Gastroesophageal sphincter (tissue), 4 donors: ENCODE measurements at regions not wholly inside any gene's neighbourhood (a gene's known extent, or its start where the extent isn't known, plus 50 kb on each side); places are given as distances from the start of the nearest gene placed in this dataset.
"Not testable (repeated sequence)": the region's sequence is repeated elsewhere in the genome, so short reads cannot be mapped to it uniquely, and the experiment has no call there.

Experiments
- ATAC-seq: fragments of 150-250 bp; one replicate; pipeline ENCODE4 v1.9.1; 2016; ENCODE audit warnings: mild to moderate bottlenecking, moderate library complexity
- H3K27ac ChIP-seq, 4 donors: fragments of 200-600 bp; sonication (generic) in 3 of 4; 1 replicate in 3 of 4; 2 replicates in 1 of 4; pipeline ENCODE4 v1.5.1; 2016 to 2019
- H3K27me3 ChIP-seq: fragments of 200-600 bp; sonication (generic); one replicate; pipeline ENCODE4 v1.5.1; 2019
- H3K36me3 ChIP-seq, 2 donors: fragments of 200-600 bp; sonication (generic); one replicate each; pipeline ENCODE4 v1.5.1; 2019; ENCODE audit warnings: control low read depth in 1 of 2
- H3K4me1 ChIP-seq, 3 donors: fragments of 200-600 bp; sonication (generic); 1 replicate in 2 of 3; 2 replicates in 1 of 3; pipeline ENCODE4 v1.5.1; 2016 to 2019; ENCODE audit warnings: control low read depth in 2 of 3
- H3K4me3 ChIP-seq, 2 donors: fragments of 200-600 bp; sonication (generic); one replicate each; pipeline ENCODE4 v1.5.1; 2019; ENCODE audit warnings: mild to moderate bottlenecking in 1 of 2, moderate library complexity in 1 of 2
- H3K9me3 ChIP-seq, 3 donors: fragments of 200-600 bp; sonication (generic); one replicate each; pipeline ENCODE4 v1.5.1; 2017 to 2019; ENCODE audit warnings: control low read depth in 2 of 3
- CTCF ChIP-seq, 4 experiments: fragments of 200-600 bp in 2 of 4; fragments of 450-650 bp in 2 of 4; sonication (generic) in 1 of 4; IDR thresholded peaks; one replicate each; pipeline ENCODE4 v1.5.1; 2017 to 2019; ENCODE audit warnings: antibody characterized with exemption in 4 of 4, mild to moderate bottlenecking in 2 of 4, moderate library complexity in 2 of 4
- EP300 ChIP-seq: sonication (generic); formaldehyde crosslinking; IDR thresholded peaks from one replicate; pipeline ENCODE4 v1.6.1; 2017; ENCODE audit warnings: antibody characterized with exemption, mild to moderate bottlenecking
- POLR2A ChIP-seq, 2 donors: fragments of 450-650 bp; IDR thresholded peaks; one replicate each; pipeline ENCODE4 v1.6.1; 2017; ENCODE audit warnings: antibody characterized with exemption in 2 of 2, mild to moderate bottlenecking in 2 of 2, moderate library complexity in 1 of 2
- POLR2AphosphoS5 ChIP-seq: sonication (generic); formaldehyde crosslinking; IDR thresholded peaks from one replicate; pipeline ENCODE4 v1.6.1; 2017; ENCODE audit warnings: antibody characterized with exemption
- whole genome bisulfite sequencing, 2 donors: methylation state at CpG; one replicate each; pipeline ENCODE4 v1.1.5; 2018; ENCODE audit warnings: low coverage in 1 of 2; 5-methylcytosine and 5-hydroxymethylcytosine counted together

GRCh38 chr4:178003098-178003657 lies 560.9 kb upstream of the AGA start:
- WGBS, 2 donors: 80 to 81% methylated on average over 5 of the region's 5 CpGs
- no peak overlapping the region for H3K27ac ChIP-seq
- no peaks in the 10 kb centered on the region for H3K4me1 ChIP-seq
- no peaks in the 10 kb centered on the region for H3K27me3 ChIP-seq
- no peak for ATAC-seq
- no peaks in the 10 kb centered on the region for H3K36me3 ChIP-seq
- peaks cover 0 to 11% (median 0%) of the 10 kb centered on the region in 3 donors for H3K9me3 ChIP-seq
- TF ChIP-seq POLR2A (IDR thresholded peaks at IDR 0.05): no peak
- TF ChIP-seq EP300: no peak
- no peak for TF ChIP-seq POLR2AphosphoS5
- no peak for TF ChIP-seq CTCF (IDR thresholded peaks at IDR 0.05)
- no peak overlapping the region for H3K4me3 ChIP-seq

GRCh38 chr4:178010596-178010995 lies 568.4 kb upstream of the AGA start:
- Histone ChIP-seq H3K9me3 (peaks cover 0 to 11% (median 0%) of the 10 kb centered on the region in 3 donors), H3K4me3 (no peak overlapping the region), H3K4me1 (no peaks in the 10 kb centered on the region), H3K27ac (no peak overlapping the region), H3K27me3 (no peaks in the 10 kb centered on the region), H3K36me3 (no peaks in the 10 kb centered on the region)
- ATAC-seq: no peak
- no peak for TF ChIP-seq POLR2A (IDR thresholded peaks at IDR 0.05)
- TF ChIP-seq POLR2AphosphoS5: no peak
- TF ChIP-seq CTCF (IDR thresholded peaks at IDR 0.05): no peak
- no peak for TF ChIP-seq EP300
- WGBS, 2 donors: 56 to 67% methylated on average over 3 of the region's 3 CpGs

GRCh38 chr4:178015046-178015445 lies 572.8 kb upstream of the AGA start:
- WGBS, 2 donors: 89 to 93% methylated on average over 11 to 23 of the region's 27 CpGs

GRCh38 chr4:178026999-178027398 lies 584.8 kb upstream of the AGA start:
- Histone ChIP-seq H3K27ac (no peak overlapping the region), H3K4me3 (no peak overlapping the region), H3K27me3 (no peaks in the 10 kb centered on the region), H3K9me3 (no peaks in the 10 kb centered on the region), H3K4me1 (no peaks in the 10 kb centered on the region), H3K36me3 (no peaks in the 10 kb centered on the region)
- no peak for TF ChIP-seq POLR2AphosphoS5
- TF ChIP-seq EP300: no peak
- no peak for TF ChIP-seq POLR2A (IDR thresholded peaks at IDR 0.05)
- WGBS, 2 donors: 22 to 38% methylated on average over 3 of the region's 3 CpGs
- ATAC-seq: no peak

More at GRCh38 chr4:178015046-178015445, 572.8 kb upstream of the AGA start:
- H3K4me3 ChIP-seq, H3K9me3 ChIP-seq, H3K27me3 ChIP-seq, H3K4me1 ChIP-seq, H3K36me3 ChIP-seq, H3K27ac ChIP-seq, ATAC-seq: not testable (repeated sequence)

- Histone ChIP-seq H3K4me1 (no peaks in the 10 kb centered on the region), H3K36me3 (no peaks in the 10 kb centered on the region), H3K4me3 (no peak overlapping the region), H3K27ac (no peak overlapping the region), H3K27me3 (no peaks in the 10 kb centered on the region), H3K9me3 (no peaks in the 10 kb centered on the region)
- ATAC-seq: no peak
- TF ChIP-seq POLR2A (IDR thresholded peaks at IDR 0.05): no peak
- TF ChIP-seq CTCF (IDR thresholded peaks at IDR 0.05): no peak
- TF ChIP-seq EP300: no peak
- TF ChIP-seq POLR2AphosphoS5: no peak
- 78 to 89% methylated on average over 2 to 3 of the region's 3 CpGs for WGBS, 2 donors
These were observed 585.6 kb upstream of the AGA start for GRCh38 chr4:178027796-178028195.

- ATAC-seq: no peak
- Histone ChIP-seq H3K4me3 (no peak overlapping the region), H3K27me3 (no peaks in the 10 kb centered on the region), H3K36me3 (no peaks in the 10 kb centered on the region), H3K27ac (no peak overlapping the region), H3K9me3 (no peaks in the 10 kb centered on the region), H3K4me1 (no peaks in the 10 kb centered on the region)
- TF ChIP-seq POLR2A (IDR thresholded peaks at IDR 0.05) (no peak), CTCF (IDR thresholded peaks at IDR 0.05) (no peak), POLR2AphosphoS5 (no peak), EP300 (no peak)
- WGBS, 2 donors: 68 to 100% methylated on average over 1 to 2 of the region's 2 CpGs
These were observed 586.2 kb upstream of the AGA start for GRCh38 chr4:178028481-178028880.
